Spleen (tissue), 11 donors: ENCODE measurements at regions not wholly inside any gene's neighbourhood (a gene's known extent, or its start where the extent isn't known, plus 50 kb on each side); places are given as distances from the start of the nearest gene placed in this dataset.

ENCODE experiments used
- DNase-seq: peaks from one replicate; pipeline ENCODE4 v3.0.0-alpha.2; 2020
- H3K27ac ChIP-seq, 8 donors: fragments of 200-600 bp; sonication (generic) in 7 of 8; 1 replicate in 4 of 8; 2 replicates in 4 of 8; pipeline versions ENCODE4 v1.5.0 to v1.8.0; 2016 to 2021; ENCODE audit warnings: inconsistent platforms in 4 of 8, mild to moderate bottlenecking in 4 of 8, moderate library complexity in 1 of 8
- H3K27me3 ChIP-seq, 7 donors: fragments of 200-600 bp; sonication (generic) in 6 of 7; replicated peaks in 1 of 7; 1 replicate in 4 of 7; 2 replicates in 3 of 7; pipeline versions ENCODE4 v1.5.0 to v1.8.0; 2016 to 2021; ENCODE audit warnings: inconsistent platforms in 3 of 7, mild to moderate bottlenecking in 1 of 7
- H3K36me3 ChIP-seq, 6 donors: fragments of 200-600 bp; sonication (generic) in 5 of 6; 1 replicate in 4 of 6; 2 replicates in 2 of 6; pipeline versions ENCODE4 v1.5.0 to v1.8.0; 2016 to 2021; ENCODE audit warnings: inconsistent platforms in 2 of 6
- H3K4me1 ChIP-seq, 6 donors: fragments of 200-600 bp; sonication (generic) in 5 of 6; 1 replicate in 3 of 6; 2 replicates in 3 of 6; pipeline versions ENCODE4 v1.5.0 to v1.8.0; 2016 to 2021; ENCODE audit warnings: inconsistent platforms in 3 of 6
- H3K4me3 ChIP-seq, 8 donors: fragments of 200-600 bp; sonication (generic) in 7 of 8; 1 replicate in 4 of 8; 2 replicates in 4 of 8; pipeline versions ENCODE4 v1.5.0 to v1.8.0; 2016 to 2021; ENCODE audit warnings: inconsistent platforms in 4 of 8, mild to moderate bottlenecking in 4 of 8, moderate library complexity in 2 of 8
- H3K9me3 ChIP-seq, 8 donors: fragments of 200-600 bp; sonication (generic) in 7 of 8; 1 replicate in 4 of 8; 2 replicates in 4 of 8; pipeline versions ENCODE4 v1.5.0 to v1.8.0; 2016 to 2021; ENCODE audit warnings: inconsistent platforms in 4 of 8
- POLR2A ChIP-seq, 3 donors: fragments of 450-650 bp; IDR thresholded peaks; one replicate each; pipeline ENCODE4 v1.5.1; 2017; ENCODE audit warnings: antibody characterized with exemption in 3 of 3, mild to moderate bottlenecking in 1 of 3
- POLR2AphosphoS5 ChIP-seq, 3 donors: sonication (generic); formaldehyde crosslinking; IDR thresholded peaks; one replicate each; pipeline ENCODE4 v1.5.1; 2017; ENCODE audit warnings: antibody characterized with exemption in 3 of 3
- WGBS, 5 donors: extraction: QIAGEN DNeasy Blood & Tissue Kit in 3 of 5; methylation state at CpG; one replicate each; pipeline versions ENCODE4 v1.1.5 to v1.1.7; 2013 to 2018; 5-methylcytosine and 5-hydroxymethylcytosine counted together
- intact Hi-C: fragments of 100-400 bp; cut with DNase I; formaldehyde crosslinking; loops from one replicate; pipeline ENCODE4 v1.15.0; 2023; ENCODE audit warnings: low total_unique reads
- TF ChIP-seq, protein P1 (sequence below), 11 experiments: fragments of 200-600 bp in 7 of 11; fragments of 450-650 bp in 4 of 11; sonication (generic) in 4 of 11; IDR thresholded peaks in 8 of 11; conservative IDR thresholded peaks in 3 of 11; 1 replicate in 7 of 11; 2 replicates in 4 of 11; pipeline versions ENCODE4 v1.4.0 to v1.8.0; 2016 to 2021; ENCODE audit warnings: antibody characterized with exemption in 11 of 11, inconsistent platforms in 4 of 11, mild to moderate bottlenecking in 1 of 11
- donor health status: healthy with polysubstance abuse.
- donor health status: DM: no; HTN: no; CAD: no; lungs with moderate emphysema.
- donor health status: DM: no; HTN: no; CAD: no.
- donor health status: Bipolar disorder and iron deficiency.
- donor health status: healthy.
- donor health status: DM: no; HTN: no; CAD: no.
- donor health status: DM: yes; HTN: yes; CAD: no.

DNA sequence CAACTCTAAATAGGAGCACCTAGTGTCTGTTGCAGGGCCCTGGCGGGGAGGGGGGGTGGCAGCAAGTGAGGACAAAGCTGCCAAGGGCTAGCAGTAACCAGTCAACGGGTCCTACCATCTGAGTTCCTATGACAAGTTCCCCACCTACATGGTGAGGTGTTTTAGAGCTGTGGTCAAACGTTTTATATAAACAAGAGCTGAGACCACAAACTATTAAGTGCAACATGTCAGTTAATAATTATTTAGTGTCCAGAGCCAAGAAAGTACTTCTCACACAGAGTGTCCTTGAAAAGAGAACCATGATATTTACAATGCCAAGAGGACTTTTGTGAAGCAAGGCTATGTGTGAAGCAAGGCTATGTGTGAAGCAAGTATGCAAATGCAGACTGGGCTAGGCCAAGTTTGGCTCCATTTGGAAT lies 434.7 kb downstream of the TNS3 start:
- Histone ChIP-seq H3K27ac (no peak overlapping the region), H3K9me3 (no peaks in the 10 kb centered on the region), H3K27me3 (no peaks in the 10 kb centered on the region), H3K4me1 (peaks cover 0 to 25% (median 2%) of the 10 kb centered on the region in 6 donors), H3K4me3 (no peak overlapping the region), H3K36me3 (no peaks in the 10 kb centered on the region)
- no peak for DNase-seq
- intact Hi-C loops, result no loop called here
- TF ChIP-seq, protein P1, sequence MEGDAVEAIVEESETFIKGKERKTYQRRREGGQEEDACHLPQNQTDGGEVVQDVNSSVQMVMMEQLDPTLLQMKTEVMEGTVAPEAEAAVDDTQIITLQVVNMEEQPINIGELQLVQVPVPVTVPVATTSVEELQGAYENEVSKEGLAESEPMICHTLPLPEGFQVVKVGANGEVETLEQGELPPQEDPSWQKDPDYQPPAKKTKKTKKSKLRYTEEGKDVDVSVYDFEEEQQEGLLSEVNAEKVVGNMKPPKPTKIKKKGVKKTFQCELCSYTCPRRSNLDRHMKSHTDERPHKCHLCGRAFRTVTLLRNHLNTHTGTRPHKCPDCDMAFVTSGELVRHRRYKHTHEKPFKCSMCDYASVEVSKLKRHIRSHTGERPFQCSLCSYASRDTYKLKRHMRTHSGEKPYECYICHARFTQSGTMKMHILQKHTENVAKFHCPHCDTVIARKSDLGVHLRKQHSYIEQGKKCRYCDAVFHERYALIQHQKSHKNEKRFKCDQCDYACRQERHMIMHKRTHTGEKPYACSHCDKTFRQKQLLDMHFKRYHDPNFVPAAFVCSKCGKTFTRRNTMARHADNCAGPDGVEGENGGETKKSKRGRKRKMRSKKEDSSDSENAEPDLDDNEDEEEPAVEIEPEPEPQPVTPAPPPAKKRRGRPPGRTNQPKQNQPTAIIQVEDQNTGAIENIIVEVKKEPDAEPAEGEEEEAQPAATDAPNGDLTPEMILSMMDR (IDR thresholded peaks at IDR 0.05 in 8 of 11, conservative IDR thresholded peaks at IDR 0.05 in 3 of 11), result no peak
- 32 to 93% (median 62%) methylated on average over 3 of the region's 3 CpGs for WGBS, 5 donors

DNA sequence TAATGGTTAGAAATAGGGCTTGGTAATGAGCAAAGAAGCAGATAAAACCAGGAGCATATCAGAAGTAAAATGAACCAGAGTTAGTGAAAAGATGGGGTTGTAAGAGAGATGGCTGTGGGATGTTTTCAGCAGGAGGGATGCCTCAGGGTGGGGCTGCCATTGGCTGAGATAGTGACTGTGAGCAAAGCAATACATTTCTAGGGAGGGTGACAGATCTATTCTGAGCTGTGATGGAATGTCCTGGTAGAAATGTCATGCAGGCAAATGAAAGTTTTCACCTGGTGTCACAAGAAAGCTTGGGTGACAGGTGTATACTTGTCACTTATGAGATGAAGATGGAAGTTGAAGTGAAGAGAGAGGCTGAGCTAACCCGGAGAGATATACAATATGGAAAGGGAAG lies 435.9 kb downstream of the TNS3 start:
- H3K27ac ChIP-seq, result no peak overlapping the region
- no peak overlapping the region for H3K4me3 ChIP-seq
- peaks cover 0 to 25% (median 2%) of the 10 kb centered on the region in 6 donors for H3K4me1 ChIP-seq
- TF ChIP-seq POLR2AphosphoS5 (IDR thresholded peaks at IDR 0.05), result no peak
- no peak for TF ChIP-seq POLR2A (IDR thresholded peaks at IDR 0.05)
- TF ChIP-seq, protein P1 (IDR thresholded peaks at IDR 0.05 in 8 of 11, conservative IDR thresholded peaks at IDR 0.05 in 3 of 11), result no peak
- 37 to 88% (median 50%) methylated on average over 1 of the region's 1 CpG for WGBS, 5 donors
- no peaks in the 10 kb centered on the region for H3K36me3 ChIP-seq
- no peak for DNase-seq
- H3K9me3 ChIP-seq, result no peaks in the 10 kb centered on the region
- no peaks in the 10 kb centered on the region for H3K27me3 ChIP-seq
- intact Hi-C loops, result no loop called here

DNA sequence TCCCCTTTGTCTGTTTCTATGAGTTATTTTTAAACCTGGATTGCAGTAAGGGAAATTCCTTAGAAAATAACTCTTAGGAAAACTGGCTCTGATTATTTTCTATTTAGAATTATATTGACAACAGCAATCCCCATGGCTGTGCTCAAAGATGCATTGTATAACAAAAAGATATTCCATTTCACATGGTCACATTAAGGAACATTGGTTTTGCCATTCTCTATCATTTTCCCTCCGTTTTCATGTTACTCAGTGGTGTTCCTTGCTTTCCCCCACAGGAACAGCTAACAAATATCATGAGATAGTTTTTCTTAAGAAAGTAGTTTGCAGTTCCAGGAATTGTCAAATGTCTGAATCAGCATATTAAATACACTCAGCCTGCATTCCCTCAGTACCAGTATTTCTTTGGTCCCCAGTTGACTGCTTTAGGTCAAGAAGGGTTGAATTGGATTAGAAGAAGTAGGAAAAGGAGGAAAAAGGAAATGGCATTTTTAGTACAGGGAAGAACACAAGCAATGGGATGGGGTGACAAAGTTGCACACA lies 436.7 kb downstream of the TNS3 start:
- no peak overlapping the region for H3K4me3 ChIP-seq
- H3K4me1 ChIP-seq, result peaks cover 0 to 21% (median 2%) of the 10 kb centered on the region in 6 donors
- H3K27me3 ChIP-seq, result no peaks in the 10 kb centered on the region
- TF ChIP-seq POLR2AphosphoS5 (IDR thresholded peaks at IDR 0.05) (no peak), POLR2A (IDR thresholded peaks at IDR 0.05) (no peak)
- TF ChIP-seq, protein P1 (IDR thresholded peaks at IDR 0.05 in 8 of 11, conservative IDR thresholded peaks at IDR 0.05 in 3 of 11), result no peak
- no peak for DNase-seq
- no peaks in the 10 kb centered on the region for H3K9me3 ChIP-seq
- intact Hi-C loops, result no loop called here
- no peaks in the 10 kb centered on the region for H3K36me3 ChIP-seq
- 48 to 83% (median 54%) methylated on average over 1 of the region's 1 CpG for WGBS, 5 donors
- no peak overlapping the region for H3K27ac ChIP-seq

DNA sequence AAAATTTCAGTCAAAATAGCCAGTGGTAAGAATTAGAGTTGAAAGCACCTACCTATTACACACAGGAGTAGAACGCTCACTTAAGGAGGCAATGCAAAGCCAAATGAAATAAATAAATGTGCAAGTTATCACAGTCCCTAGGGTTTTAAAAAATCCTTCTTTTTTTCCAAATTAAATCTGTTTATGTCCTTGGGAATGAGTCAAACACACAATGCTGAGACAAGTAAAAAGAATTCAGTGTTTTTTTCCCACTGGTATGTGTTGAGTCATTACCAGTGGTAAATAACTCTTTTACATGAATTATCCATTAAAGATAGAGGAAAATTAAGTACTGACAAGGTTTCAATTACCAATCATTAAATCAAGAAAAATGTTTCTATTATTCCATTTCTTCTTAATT lies 438.6 kb downstream of the TNS3 start:
- Histone ChIP-seq H3K4me1 (peaks cover 0 to 3% (median 0%) of the 10 kb centered on the region in 6 donors), H3K27me3 (no peaks in the 10 kb centered on the region), H3K27ac (no peak overlapping the region), H3K36me3 (no peaks in the 10 kb centered on the region), H3K4me3 (no peak overlapping the region), H3K9me3 (no peaks in the 10 kb centered on the region)
- TF ChIP-seq, protein P1 (IDR thresholded peaks at IDR 0.05 in 8 of 11, conservative IDR thresholded peaks at IDR 0.05 in 3 of 11), result no peak
- TF ChIP-seq POLR2AphosphoS5 (IDR thresholded peaks at IDR 0.05) (no peak), POLR2A (IDR thresholded peaks at IDR 0.05) (no peak)
- intact Hi-C loops, result no loop called here
- WGBS, 5 donors, result 85 to 95% (median 91%) methylated on average over 1 of the region's 1 CpG
- DNase-seq, result no peak
